Stimulated activated CD8-positive, alpha-beta memory T cell treated with anti-CD3 and anti-CD28 coated beads, Interleukin-7, amount 100 ng/mL, for 48 hours (primary cell): ENCODE measurements at regions not wholly inside any gene's neighbourhood (a gene's known extent, or its start where the extent isn't known, plus 50 kb on each side); places are given as distances from the start of the nearest gene placed in this dataset.

Source experiments
- DNase-seq, 2 donors: peaks; one replicate each; pipeline ENCODE4 v3.0.0-alpha.2; 2020; ENCODE audit warnings: low read depth in 1 of 2; ENCODE audit errors: extremely low read depth in 1 of 2

GRCh38 chr9:28678097-28678496 is 1104.8 kb upstream of the C9orf72 start:
- no peak for DNase-seq

DNA sequence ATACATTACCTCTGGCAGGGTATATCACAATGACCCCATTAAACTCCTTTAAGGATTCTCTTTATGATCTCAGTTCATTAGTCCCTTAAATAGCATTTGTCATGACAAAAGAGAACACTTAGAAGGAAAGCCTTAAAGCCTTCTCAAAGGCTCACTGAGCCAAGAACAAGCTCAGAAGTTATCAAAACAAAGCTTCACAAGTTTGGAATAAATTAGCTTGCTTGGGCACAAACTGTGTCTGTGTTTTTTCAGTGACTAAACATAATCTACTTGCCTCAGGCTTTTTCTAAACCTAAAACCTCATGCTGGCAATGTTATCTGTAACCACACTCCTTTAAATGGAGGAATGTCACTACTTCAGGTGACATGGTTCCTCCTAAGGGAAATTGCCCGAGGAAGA is 1114.9 kb upstream of the C9orf72 start:
- DNase-seq = no peak

DNA sequence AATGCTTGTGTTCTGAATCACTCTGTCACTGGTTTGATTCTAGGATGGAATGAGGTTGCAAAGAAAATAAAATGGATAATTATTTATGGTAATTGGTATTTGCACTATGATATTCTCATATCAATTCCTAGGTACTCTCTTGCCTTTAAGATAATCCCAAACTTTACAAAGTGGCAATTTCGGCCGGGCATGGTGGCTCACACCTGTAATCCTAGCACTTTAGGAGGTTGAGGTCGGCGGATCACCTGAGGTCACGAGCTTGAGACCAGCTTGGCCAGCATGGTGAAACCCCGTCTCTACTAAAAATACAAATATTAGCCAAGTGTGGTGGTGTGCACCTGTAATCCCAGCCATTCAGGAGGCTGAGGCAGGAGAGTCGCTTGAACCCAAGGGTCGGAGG is 1118.7 kb upstream of the C9orf72 start:
- DNase-seq = no peak

DNA sequence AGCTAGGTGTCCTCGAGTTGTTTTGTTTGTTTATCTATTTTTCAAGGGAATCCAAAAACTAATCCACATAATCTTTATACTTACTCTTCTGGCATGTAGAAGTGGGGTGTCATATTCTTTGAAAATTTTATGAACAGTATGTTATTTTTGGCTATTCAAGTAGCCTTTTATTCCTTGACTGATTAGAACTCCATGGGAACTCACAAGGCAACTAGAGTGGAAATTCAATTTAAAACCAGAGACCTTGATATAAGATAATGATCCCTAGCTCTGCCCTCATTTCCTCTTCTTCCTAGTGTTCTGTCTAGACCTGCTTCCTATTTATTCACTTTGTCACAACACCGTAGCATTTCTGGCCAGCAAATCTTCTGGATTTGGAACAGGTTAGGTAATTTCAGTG is 1123.7 kb upstream of the C9orf72 start:
- DNase-seq = no peak

- DNase-seq = no peak
Observed at GRCh38 chr9:28699632-28700031, 1126.4 kb upstream of the C9orf72 start.

GRCh38 chr9:28707616-28708015 is 1134.3 kb upstream of the C9orf72 start:
- DNase-seq = no peak

DNA sequence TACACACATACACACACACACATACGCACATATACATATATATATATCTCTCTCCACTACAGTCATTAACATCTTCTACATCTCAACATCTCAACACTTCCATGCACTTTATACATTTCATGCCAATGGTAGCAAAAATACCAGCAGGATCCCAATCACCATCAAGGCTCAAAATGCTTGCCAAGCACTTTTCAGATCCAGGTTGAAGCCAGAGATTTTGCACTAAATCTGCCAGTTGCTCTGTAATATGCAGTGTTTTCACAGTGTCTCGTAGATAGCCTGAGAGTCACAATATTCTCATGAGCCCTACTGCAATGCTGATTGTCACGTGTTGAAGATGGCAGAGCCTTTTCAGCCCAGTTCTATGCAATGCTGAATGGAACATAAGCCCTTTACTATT is 1140.9 kb upstream of the C9orf72 start:
- DNase-seq = no peak

GRCh38 chr9:28718226-28718625 is 1144.9 kb upstream of the C9orf72 start:
- no peak for DNase-seq

GRCh38 chr9:28720746-28721145 is 1147.5 kb upstream of the C9orf72 start:
- DNase-seq = no peak

DNA sequence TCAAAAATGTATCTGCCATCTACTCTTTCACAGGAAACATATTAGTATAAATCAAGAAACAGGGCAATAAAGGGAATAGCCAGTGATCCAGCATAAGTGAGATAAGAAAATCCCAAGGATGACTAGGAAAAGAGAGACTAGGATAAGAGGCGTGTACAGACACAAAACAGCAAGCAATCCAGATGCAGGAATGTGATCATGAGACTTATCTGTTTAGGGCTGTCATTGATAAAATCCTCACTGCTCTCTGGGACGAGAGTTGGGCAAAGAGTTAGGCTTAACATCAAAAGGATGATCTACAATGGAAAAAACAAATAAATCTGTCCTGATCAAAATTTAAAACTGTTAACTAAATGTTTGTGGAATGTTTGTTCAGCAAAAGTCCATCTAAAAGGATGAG is 1156.8 kb upstream of the C9orf72 start:
- no peak for DNase-seq

DNA sequence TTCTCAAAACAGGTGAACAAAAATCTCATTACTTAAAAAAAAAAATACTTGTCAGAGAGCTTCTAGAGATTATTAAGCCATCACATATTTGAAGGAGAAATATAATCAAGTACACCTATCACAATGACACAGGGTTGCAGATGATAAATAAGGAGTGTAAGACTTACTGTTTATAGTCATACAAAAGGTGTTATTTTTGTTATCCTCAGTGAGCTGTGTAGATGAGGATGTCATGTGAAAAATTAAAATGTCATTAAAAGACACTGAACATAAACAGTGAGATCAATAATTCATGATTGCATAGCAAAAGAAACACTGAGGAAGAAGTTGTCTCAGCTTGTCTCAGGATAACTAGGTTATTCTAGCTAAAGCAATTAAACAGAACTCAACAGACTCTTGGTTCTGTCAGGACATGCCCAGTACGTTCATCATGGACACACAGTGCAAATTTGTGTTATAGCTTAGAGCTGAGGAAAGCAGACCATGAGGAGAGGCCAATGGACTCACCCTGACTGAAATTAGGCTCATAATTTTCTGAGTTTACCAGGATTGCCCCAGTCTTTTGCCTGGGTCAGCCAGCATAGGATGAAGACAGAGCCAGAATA is 1162.6 kb upstream of the C9orf72 start:
- DNase-seq = no peak

- no peak for DNase-seq
Observed at GRCh38 chr9:28741459-28741858, 1168.2 kb upstream of the C9orf72 start.

DNA sequence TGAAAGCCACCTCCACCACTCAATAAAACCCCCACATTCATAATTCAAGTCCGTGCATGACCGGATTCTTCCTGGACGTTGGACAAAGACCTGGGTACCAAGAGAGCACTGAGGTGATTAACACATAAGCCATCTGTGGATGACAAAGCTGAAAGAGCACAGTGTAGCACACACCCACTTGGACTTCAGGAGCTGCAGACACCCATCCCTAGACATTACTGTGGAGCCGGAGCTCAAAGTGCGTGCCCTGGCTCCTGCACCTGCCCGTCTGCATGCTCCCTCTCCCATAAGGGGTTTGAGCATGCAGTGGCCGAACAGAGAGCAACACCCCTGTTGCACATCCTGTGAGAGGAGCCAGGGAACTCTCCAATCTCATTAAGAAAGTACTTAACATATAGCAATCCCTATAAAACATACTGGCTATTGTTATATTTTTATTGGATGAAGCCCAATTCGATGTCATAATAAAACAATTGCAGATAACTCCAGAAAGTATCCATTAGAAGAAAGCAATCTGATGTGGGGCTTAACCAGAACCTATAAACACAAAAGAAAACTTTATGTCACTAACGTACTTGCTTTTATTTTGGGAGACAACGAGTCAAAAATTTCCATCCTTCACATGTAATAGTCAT is 1174.2 kb upstream of the C9orf72 start:
- no peak for DNase-seq

- DNase-seq = no peak
Observed at GRCh38 chr9:28750136-28750535, 1176.9 kb upstream of the C9orf72 start.

GRCh38 chr9:28758341-28758740 is 1185.1 kb upstream of the C9orf72 start:
- DNase-seq = no peak

DNA sequence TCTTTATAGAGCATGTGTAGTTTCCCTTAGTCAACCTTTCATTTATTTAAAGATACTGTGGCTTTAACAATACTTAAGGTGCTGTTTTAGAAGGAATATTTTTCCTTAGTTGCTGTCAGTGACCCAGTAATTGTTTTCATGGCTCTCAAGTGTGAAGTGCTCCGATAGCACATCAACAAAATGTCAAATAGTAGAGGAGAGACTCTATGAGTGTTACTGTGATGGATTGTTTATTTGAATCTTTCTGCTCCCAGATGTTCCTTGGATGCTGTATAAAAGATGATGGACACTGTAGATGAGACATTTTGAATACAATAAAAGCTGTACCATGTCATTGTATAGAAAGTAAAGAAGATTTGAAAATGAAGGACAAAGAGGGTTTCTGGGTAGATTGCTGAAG is 1185.7 kb upstream of the C9orf72 start:
- no peak for DNase-seq

- no peak for DNase-seq
Observed at GRCh38 chr9:28762167-28762566, 1188.9 kb upstream of the C9orf72 start.

DNA sequence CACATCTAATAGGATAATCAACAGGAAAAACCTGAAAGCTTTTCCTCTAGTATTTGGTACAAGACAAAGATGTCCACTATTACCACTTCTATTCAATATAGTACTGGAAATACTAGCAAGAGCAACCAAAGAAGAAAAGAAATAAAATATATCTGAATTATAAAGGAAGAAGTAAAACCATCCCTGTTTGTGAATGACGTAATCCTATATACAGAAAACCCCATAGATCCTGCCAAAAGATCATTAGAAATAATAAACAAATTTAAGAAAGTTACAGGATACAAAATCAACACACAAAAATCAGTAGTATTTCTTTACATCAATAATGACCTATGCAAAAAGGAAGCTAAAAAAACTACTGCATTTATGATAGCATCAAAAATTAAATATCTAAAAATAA is 1191.3 kb upstream of the C9orf72 start:
- DNase-seq = no peak

DNA sequence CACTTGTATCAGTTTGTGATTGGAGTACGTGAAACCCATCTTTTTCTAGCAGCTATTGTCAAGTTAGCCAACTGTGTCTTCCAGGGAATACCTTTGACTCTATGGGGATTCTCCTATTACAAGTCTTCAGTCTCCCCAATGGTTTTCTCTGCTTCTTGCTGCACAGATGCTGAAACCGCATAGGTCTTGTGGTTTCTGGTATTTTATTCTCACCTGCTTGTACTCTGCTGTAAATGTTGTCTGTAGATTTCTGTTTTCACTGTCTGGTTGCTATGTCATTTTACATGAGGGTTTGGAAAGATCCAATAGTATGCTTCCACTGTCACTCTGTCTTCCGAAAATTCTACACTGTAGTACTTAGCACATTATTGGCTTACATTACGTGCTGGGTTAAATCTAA is 1196.9 kb upstream of the C9orf72 start:
- no peak for DNase-seq

DNA sequence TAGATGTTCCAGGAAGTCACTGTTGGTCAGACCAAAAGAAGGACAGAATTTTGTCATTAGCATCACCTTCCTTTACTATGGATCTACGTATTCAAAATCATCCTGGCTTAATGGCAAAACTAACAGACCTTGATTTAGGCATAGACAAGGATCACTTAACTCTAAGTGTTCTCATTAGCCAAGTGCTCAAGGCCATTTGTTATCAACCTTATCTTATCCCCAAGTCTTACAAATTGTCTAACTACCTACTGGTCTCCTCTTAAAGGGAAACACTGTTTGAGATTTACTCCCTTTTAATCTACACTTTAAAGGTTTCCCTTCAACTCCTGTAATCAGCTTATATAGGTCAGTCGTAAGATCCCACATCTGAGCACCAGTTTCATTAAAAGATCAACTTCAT is 1197.5 kb upstream of the C9orf72 start:
- DNase-seq = no peak

- no peak for DNase-seq
Observed at GRCh38 chr9:28774433-28775235, 1201.4 kb upstream of the C9orf72 start.

GRCh38 chr9:28779243-28779642 is 1206.0 kb upstream of the C9orf72 start:
- no peak for DNase-seq
